ENCODE measurements at regions not wholly inside any gene's neighbourhood (a gene's known extent, or its start where the extent isn't known, plus 50 kb on each side); places are given as distances from the start of the nearest gene placed in this dataset.
"Not testable (repeated sequence)": the region's sequence is repeated elsewhere in the genome, so short reads cannot be mapped to it uniquely, and the experiment has no call there.

DNA sequence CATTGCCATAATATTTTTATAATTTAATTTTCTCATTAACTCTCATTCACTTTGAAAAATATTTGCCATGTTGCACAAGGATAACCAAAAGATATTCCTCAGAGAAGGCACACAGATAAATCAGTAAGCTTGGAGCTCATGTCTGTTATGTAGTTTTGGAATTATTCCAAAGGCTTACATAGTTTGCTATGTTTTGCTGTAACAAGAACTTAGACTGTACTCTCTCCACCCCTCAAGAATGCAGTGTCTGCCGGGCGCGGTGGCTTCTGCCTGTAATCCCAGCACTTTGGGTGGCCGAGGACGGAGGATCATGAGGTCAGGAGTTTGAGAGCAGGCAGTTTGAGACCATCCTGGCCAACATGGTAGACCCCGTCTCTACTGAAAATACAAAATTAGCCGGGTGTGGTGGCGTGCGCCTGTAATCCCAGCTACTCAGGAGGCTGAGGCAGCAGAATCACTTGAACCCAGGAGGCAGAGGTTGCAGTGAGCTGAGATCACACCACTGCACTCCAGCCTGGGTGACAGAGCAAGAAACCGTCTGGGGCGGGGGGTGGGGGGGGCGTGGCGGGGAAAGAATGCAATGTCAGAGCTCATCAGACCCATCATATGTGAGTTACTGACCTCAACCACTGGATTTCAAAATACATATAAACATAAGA, 351.0 kb downstream of the SPATA31A6 start:
- H2AFZ ChIP-seq (ENCODE audit: low read length), result not testable (repeated sequence)

DNA sequence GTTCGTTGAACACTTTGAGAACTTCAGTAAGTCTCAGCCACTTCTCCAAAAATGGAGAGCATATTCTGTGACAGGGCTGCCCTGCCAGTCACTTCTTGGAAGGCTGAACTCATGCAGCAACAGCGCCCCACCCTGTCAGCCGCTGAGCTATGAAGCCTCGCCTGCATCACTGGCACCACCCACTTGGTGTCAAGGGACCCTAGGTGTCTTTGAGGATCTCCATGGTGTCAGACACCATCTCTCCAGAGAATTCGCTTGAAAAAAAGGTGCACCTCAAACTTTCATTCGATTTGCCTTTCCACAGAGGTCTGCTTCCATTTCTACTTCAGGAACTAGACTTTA, 351.5 kb downstream of the SPATA31A6 start:
- not testable (repeated sequence) for H3K9me3 ChIP-seq (ENCODE audit: low read length); H3K79me2 ChIP-seq (ENCODE audit: low read length); H3K36me3 ChIP-seq (ENCODE audit: insufficient read depth, low read length); H3K9ac ChIP-seq (ENCODE audit: low read length); H2AFZ ChIP-seq (ENCODE audit: low read length); H3K9me2 ChIP-seq (replicated peaks; ENCODE audit: insufficient read depth, low read length); H3K4me3 ChIP-seq (ENCODE audit: low read length); H3K4me1 ChIP-seq (ENCODE audit: low read length); H3K27me3 ChIP-seq (ENCODE audit: low read length); H3K27ac ChIP-seq (ENCODE audit: low read length); H3K4me2 ChIP-seq (ENCODE audit: low read depth, low read length, poor library complexity, severe bottlenecking); H4K20me1 ChIP-seq (ENCODE audit: insufficient read depth, low read depth, low read length)
- DNase-seq, result peak; percentile 89

More for the DNA sequence above, 351.0 kb downstream of the SPATA31A6 start:
- H3K36me3 ChIP-seq (ENCODE audit: insufficient read depth, low read length); H3K79me2 ChIP-seq (ENCODE audit: low read length); H3K4me1 ChIP-seq (ENCODE audit: low read length); H3K27me3 ChIP-seq (ENCODE audit: low read length); H3K9ac ChIP-seq (ENCODE audit: low read length); H3K4me3 ChIP-seq (ENCODE audit: low read length); H3K9me2 ChIP-seq (replicated peaks; ENCODE audit: insufficient read depth, low read length); H4K20me1 ChIP-seq (ENCODE audit: insufficient read depth, low read depth, low read length); H3K27ac ChIP-seq (ENCODE audit: low read length); H3K4me2 ChIP-seq (ENCODE audit: low read depth, low read length, poor library complexity, severe bottlenecking); H3K9me3 ChIP-seq (ENCODE audit: low read length): not testable (repeated sequence)
- peak; percentile 15 for DNase-seq

DNA sequence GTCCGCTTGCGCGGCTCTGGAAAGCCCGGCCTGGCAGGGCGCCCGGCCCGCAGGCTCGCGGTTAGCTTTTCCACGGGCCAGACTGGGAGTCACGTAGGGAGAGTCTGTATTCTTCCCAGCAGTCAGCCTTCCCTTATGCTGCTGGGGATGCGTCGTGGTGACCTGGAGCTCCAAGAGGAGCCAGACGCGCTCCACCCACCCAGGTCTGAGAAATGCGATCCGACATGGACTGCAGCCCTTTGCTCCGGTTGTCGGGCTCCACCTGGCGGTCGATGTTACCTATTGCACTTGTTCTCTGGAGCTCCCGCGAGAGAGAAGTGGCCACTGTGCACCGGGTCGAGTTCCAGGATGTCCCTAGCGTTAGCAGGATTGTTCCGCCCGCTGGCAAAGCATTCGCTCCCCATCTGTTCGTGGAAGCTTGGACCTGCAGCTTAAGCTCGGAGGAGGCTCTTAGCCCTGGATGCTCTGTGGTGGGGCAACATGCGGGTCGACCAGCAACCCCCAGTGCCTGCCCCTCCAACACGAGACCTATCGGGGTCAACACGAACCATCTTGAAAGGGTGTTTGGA, 367.4 kb downstream of the SPATA31A6 start:
- H3K27ac ChIP-seq (ENCODE audit: low read length); H3K9ac ChIP-seq (ENCODE audit: low read length); H3K9me3 ChIP-seq (ENCODE audit: low read length); H3K27me3 ChIP-seq (ENCODE audit: low read length); H3K9me2 ChIP-seq (replicated peaks; ENCODE audit: insufficient read depth, low read length); H2AFZ ChIP-seq (ENCODE audit: low read length); H3K4me2 ChIP-seq (ENCODE audit: low read depth, low read length, poor library complexity, severe bottlenecking); H4K20me1 ChIP-seq (ENCODE audit: insufficient read depth, low read depth, low read length); H3K4me1 ChIP-seq (ENCODE audit: low read length); H3K4me3 ChIP-seq (ENCODE audit: low read length); DNase-seq; H3K79me2 ChIP-seq (ENCODE audit: low read length); H3K36me3 ChIP-seq (ENCODE audit: insufficient read depth, low read length): not testable (repeated sequence)

DNA sequence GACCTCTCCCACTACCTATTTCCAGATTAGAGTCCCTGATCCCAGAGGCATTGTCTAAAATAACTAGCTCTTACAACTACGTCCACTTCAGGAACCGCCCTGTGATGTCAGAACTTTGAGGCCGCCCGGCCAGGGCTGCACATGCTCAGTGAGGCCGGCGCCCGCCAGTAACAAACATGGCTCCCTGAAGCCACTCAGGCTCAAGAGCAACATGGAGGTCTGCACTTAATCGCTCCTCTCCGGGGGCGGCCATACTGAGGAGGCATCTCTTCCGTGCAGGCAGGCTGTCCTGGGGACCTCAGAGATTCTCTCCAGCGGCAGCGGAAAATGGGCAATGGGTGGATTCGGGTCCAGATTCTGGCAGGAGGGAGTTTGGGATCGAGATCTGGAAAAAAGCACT, 385.1 kb downstream of the SPATA31A6 start:
- not testable (repeated sequence) for H3K4me1 ChIP-seq (ENCODE audit: low read length); H3K4me3 ChIP-seq (ENCODE audit: low read length); H3K4me2 ChIP-seq (ENCODE audit: low read depth, low read length, poor library complexity, severe bottlenecking); DNase-seq; H3K27me3 ChIP-seq (ENCODE audit: low read length); H4K20me1 ChIP-seq (ENCODE audit: insufficient read depth, low read depth, low read length); H3K27ac ChIP-seq (ENCODE audit: low read length); H2AFZ ChIP-seq (ENCODE audit: low read length); H3K9me2 ChIP-seq (replicated peaks; ENCODE audit: insufficient read depth, low read length); H3K9ac ChIP-seq (ENCODE audit: low read length); H3K36me3 ChIP-seq (ENCODE audit: insufficient read depth, low read length); H3K9me3 ChIP-seq (ENCODE audit: low read length); H3K79me2 ChIP-seq (ENCODE audit: low read length)

GRCh38 chr9:42568942-42569556, 385.6 kb downstream of the SPATA31A6 start:
- not testable (repeated sequence) for H3K27ac ChIP-seq (ENCODE audit: low read length); H4K20me1 ChIP-seq (ENCODE audit: insufficient read depth, low read depth, low read length); H2AFZ ChIP-seq (ENCODE audit: low read length); DNase-seq; H3K4me3 ChIP-seq (ENCODE audit: low read length); H3K27me3 ChIP-seq (ENCODE audit: low read length); H3K4me1 ChIP-seq (ENCODE audit: low read length); H3K9ac ChIP-seq (ENCODE audit: low read length); H3K36me3 ChIP-seq (ENCODE audit: insufficient read depth, low read length); H3K9me2 ChIP-seq (replicated peaks; ENCODE audit: insufficient read depth, low read length); H3K9me3 ChIP-seq (ENCODE audit: low read length); H3K79me2 ChIP-seq (ENCODE audit: low read length); H3K4me2 ChIP-seq (ENCODE audit: low read depth, low read length, poor library complexity, severe bottlenecking)

DNA sequence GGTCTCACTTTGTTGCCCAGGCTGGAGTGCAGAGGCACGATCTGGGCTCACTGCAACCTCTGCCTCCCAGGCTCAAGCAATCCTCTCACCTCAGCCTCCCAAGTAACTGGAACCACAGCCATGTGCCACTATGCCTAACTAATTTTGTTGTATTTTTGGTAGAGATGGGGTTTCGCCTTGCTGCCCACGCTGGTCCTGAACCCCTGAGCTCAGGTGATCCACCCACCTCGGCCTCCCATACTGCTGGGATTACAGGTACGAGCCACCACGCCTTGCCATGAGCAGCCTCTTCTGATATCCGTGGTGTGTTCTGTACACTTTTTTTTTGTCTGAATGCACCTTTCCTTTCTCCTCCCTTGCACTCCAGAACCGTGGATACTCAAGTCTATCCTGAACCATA, 394.4 kb downstream of the SPATA31A6 start:
- not testable (repeated sequence) for H3K27ac ChIP-seq (ENCODE audit: low read length); H2AFZ ChIP-seq (ENCODE audit: low read length); H3K9me2 ChIP-seq (replicated peaks; ENCODE audit: insufficient read depth, low read length); H3K36me3 ChIP-seq (ENCODE audit: insufficient read depth, low read length); H3K9me3 ChIP-seq (ENCODE audit: low read length); H3K4me2 ChIP-seq (ENCODE audit: low read depth, low read length, poor library complexity, severe bottlenecking); H3K4me3 ChIP-seq (ENCODE audit: low read length); H3K9ac ChIP-seq (ENCODE audit: low read length); H4K20me1 ChIP-seq (ENCODE audit: insufficient read depth, low read depth, low read length); H3K79me2 ChIP-seq (ENCODE audit: low read length); H3K4me1 ChIP-seq (ENCODE audit: low read length); DNase-seq; H3K27me3 ChIP-seq (ENCODE audit: low read length)

All from Karpas-422 (cell line).